Neural cell (in vitro differentiated cells): ENCODE measurements at regions not wholly inside any gene's neighbourhood (a gene's known extent, or its start where the extent isn't known, plus 50 kb on each side); places are given as distances from the start of the nearest gene placed in this dataset.

Source experiments
- H2AFZ ChIP-seq: fragments of 200-600, 300-800 bp; sonication (generic), shearing (Covaris generic); 2 replicates; pipeline ENCODE4 v1.6.0; 2014; ENCODE audit warnings: low read depth, mild to moderate bottlenecking, antibody characterized with exemption, low read length, moderate library complexity
- H3F3A ChIP-seq: fragments of 200-600 bp; shearing (Covaris generic); 2 replicates; pipeline ENCODE4 v1.6.1; 2016; ENCODE audit warnings: mild to moderate bottlenecking, moderate library complexity, mixed read lengths, antibody characterized with exemption, low read length; ENCODE audit not compliant: insufficient read depth, poor library complexity, severe bottlenecking
- H3K27ac ChIP-seq: fragments of 200-600, 300-800 bp; sonication (generic), shearing (Covaris generic); 2 replicates; pipeline ENCODE4 v1.5.1; 2014; ENCODE audit warnings: mild to moderate bottlenecking, low read length, moderate library complexity
- H3K27me3 ChIP-seq: fragments of 300-800, 200-600 bp; sonication (generic), shearing (Covaris generic); 2 replicates; pipeline ENCODE4 v1.6.0; 2014; ENCODE audit warnings: mild to moderate bottlenecking, low read depth, low read length, moderate library complexity; ENCODE audit not compliant: insufficient read depth
- H3K36me3 ChIP-seq: fragments of 300-800, 200-600 bp; sonication (generic), shearing (Covaris generic); 2 replicates; pipeline ENCODE4 v1.5.1; 2014; ENCODE audit warnings: mild to moderate bottlenecking, antibody characterized with exemption, low read length, moderate library complexity; ENCODE audit not compliant: insufficient read depth
- H3K4me2 ChIP-seq: fragments of 300-800, 200-600 bp; sonication (generic), shearing (Covaris generic); 2 replicates; pipeline ENCODE4 v1.6.0; 2014; ENCODE audit warnings: mild to moderate bottlenecking, low read length
- H3K4me3 ChIP-seq: fragments of 300-800, 200-600 bp; sonication (generic), shearing (Covaris generic); 2 replicates; pipeline ENCODE4 v1.5.1; 2014; ENCODE audit warnings: mild to moderate bottlenecking, low read length, moderate library complexity
- H3K79me2 ChIP-seq: fragments of 200-600 bp; shearing (Covaris generic); replicated peaks from 2 replicates; pipeline ENCODE4 v1.6.0; 2014; ENCODE audit warnings: mild to moderate bottlenecking, low read length, moderate library complexity; ENCODE audit not compliant: insufficient read depth
- H3K9ac ChIP-seq: fragments of 300-800, 200-600 bp; sonication (generic), shearing (Covaris generic); 2 replicates; pipeline ENCODE4 v1.6.1; 2016; ENCODE audit warnings: mild to moderate bottlenecking, low read length, mixed read lengths
- H3K9me2 ChIP-seq: fragments of 200-600 bp; shearing (Covaris generic); 2 replicates; pipeline ENCODE4 v1.6.1; 2016; ENCODE audit warnings: mild to moderate bottlenecking, low read length, mixed read lengths; ENCODE audit not compliant: insufficient read depth
- H3K9me3 ChIP-seq: fragments of 200-600, 300-800 bp; sonication (generic), shearing (Covaris generic); 2 replicates; pipeline ENCODE4 v1.6.1; 2016; ENCODE audit warnings: mild to moderate bottlenecking, mixed run types, low read length, moderate library complexity, mixed read lengths
- H4K20me1 ChIP-seq: fragments of 200-600 bp; shearing (Covaris generic); 2 replicates; pipeline ENCODE4 v1.6.1; 2016; ENCODE audit warnings: mild to moderate bottlenecking, mixed run types; ENCODE audit not compliant: insufficient read depth
- CTCF ChIP-seq: fragments of 450-650 bp; IDR thresholded peaks from 2 replicates; pipeline ENCODE4 v1.5.1; 2014; ENCODE audit warnings: antibody characterized with exemption, mild to moderate bottlenecking, moderate library complexity; ENCODE audit not compliant: poor library complexity, severe bottlenecking
- EP300 ChIP-seq: fragments of 450-650 bp; conservative IDR thresholded peaks from 2 replicates; pipeline ENCODE4 v1.6.1; 2014; ENCODE audit warnings: antibody characterized with exemption, mild to moderate bottlenecking, moderate library complexity; ENCODE audit not compliant: poor library complexity, severe bottlenecking
- EZH2 ChIP-seq: fragments of 200-600, 300-800 bp; shearing (Covaris generic), sonication (generic); IDR thresholded peaks from 2 replicates; pipeline ENCODE4 v1.6.1; 2014; ENCODE audit warnings: antibody characterized with exemption, low read length, borderline replicate concordance, mild to moderate bottlenecking; ENCODE audit not compliant: insufficient read depth, poor library complexity, severe bottlenecking
- MXI1 ChIP-seq: fragments of 450-650 bp; conservative IDR thresholded peaks from 2 replicates; pipeline ENCODE4 v1.6.1; 2014; ENCODE audit warnings: antibody characterized with exemption, mild to moderate bottlenecking; ENCODE audit not compliant: poor library complexity, severe bottlenecking
- POLR2AphosphoS5 ChIP-seq: IDR thresholded peaks from 2 replicates; pipeline ENCODE4 v1.6.1; 2012
- RAD21 ChIP-seq: fragments of 450-650 bp; conservative IDR thresholded peaks from 2 replicates; pipeline ENCODE4 v1.6.1; 2014; ENCODE audit warnings: antibody characterized with exemption, mild to moderate bottlenecking, moderate library complexity
- REST ChIP-seq: IDR thresholded peaks from 2 replicates; pipeline ENCODE4 v1.6.1; 2012; ENCODE audit warnings: borderline replicate concordance
- SMC3 ChIP-seq: fragments of 450-650 bp; conservative IDR thresholded peaks from 2 replicates; pipeline ENCODE4 v1.6.1; 2014; ENCODE audit warnings: antibody characterized with exemption, mild to moderate bottlenecking, moderate library complexity; ENCODE audit not compliant: poor library complexity
- TAF1 ChIP-seq: IDR thresholded peaks from 2 replicates; pipeline ENCODE4 v1.6.1; 2012; ENCODE audit warnings: low read depth

- Histone ChIP-seq H3K79me2 (no peaks in the 10 kb centered on the region), H2AFZ (no peak overlapping the region), H3K9ac (no peak overlapping the region), H3K9me2 (no peaks in the 10 kb centered on the region), H3K4me3 (no peak overlapping the region), H3K27ac (no peak overlapping the region), H3K36me3 (no peaks in the 10 kb centered on the region), H3K4me2 (no peak overlapping the region), H3F3A (no peaks in the 10 kb centered on the region), H3K9me3 (no peaks in the 10 kb centered on the region), H3K27me3 (no peaks in the 10 kb centered on the region), H4K20me1 (no peaks in the 10 kb centered on the region)
- TF ChIP-seq EZH2 (no peak), TAF1 (no peak), EP300 (no peak), REST (no peak), CTCF (no peak), SMC3 (no peak), RAD21 (no peak), POLR2AphosphoS5 (no peak), MXI1 (no peak)
Measured at GRCh38 chr11:134511255-134511654, 99.2 kb upstream of the B3GAT1 start.

DNA sequence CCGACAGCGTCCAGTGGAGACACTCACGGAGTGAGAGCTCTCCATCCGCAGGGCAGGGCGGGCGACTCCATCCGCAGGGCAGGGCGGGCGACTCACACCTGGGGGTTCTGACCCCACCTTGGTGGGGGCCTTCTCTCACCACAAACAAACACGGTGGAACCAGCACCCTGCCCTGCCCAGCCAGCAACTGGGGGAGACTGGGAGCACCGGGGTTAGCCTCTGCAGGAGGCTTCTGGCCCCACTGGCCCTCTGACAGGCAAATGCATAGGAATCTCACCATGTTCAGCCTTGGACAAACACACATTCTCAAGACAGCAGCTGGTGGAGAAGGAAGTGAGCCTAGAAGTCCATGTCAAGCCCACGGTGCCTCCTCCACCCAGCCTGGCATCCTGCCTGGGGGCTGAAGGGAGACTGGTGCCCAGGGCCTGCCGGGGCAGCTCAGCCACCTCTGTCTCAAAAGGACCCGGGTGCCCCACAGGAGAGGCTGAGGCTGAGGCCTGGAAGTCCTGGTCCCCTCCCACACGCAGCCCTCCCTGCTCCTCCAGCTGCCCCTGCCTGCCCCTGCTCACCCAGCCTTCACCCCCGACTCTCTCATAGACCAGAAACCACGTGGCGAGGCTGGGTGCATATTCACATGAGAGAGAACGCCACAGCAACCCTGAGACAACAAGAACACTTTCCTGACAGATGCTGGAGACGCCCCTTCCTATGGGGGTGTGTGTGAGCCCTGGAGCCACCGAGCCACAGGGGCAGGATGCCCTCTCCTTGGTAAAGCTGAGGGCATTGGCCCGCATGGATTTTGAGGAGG is 98.4 kb upstream of the B3GAT1 start:
- no peak overlapping the region for H3K4me2 ChIP-seq
- H2AFZ ChIP-seq = no peak overlapping the region
- H3K79me2 ChIP-seq = no peaks in the 10 kb centered on the region
- no peaks in the 10 kb centered on the region for H3F3A ChIP-seq
- H3K27me3 ChIP-seq = no peaks in the 10 kb centered on the region
- TF ChIP-seq REST (no peak), POLR2AphosphoS5 (no peak), MXI1 (no peak)
- H3K9me2 ChIP-seq = no peaks in the 10 kb centered on the region
- H3K4me3 ChIP-seq = no peak overlapping the region
- no peaks in the 10 kb centered on the region for H3K9me3 ChIP-seq
- H3K9ac ChIP-seq = no peak overlapping the region
- H3K27ac ChIP-seq = no peak overlapping the region
- no peaks in the 10 kb centered on the region for H4K20me1 ChIP-seq
- H3K36me3 ChIP-seq = no peaks in the 10 kb centered on the region
